Inferior parietal cortex (tissue), 1 donor: ENCODE measurements at regions not wholly inside any gene's neighbourhood (a gene's known extent, or its start where the extent isn't known, plus 50 kb on each side); places are given as distances from the start of the nearest gene placed in this dataset.
"Not testable (repeated sequence)": the region's sequence is repeated elsewhere in the genome, so short reads cannot be mapped to it uniquely, and the experiment has no call there.

Source experiments
- DNase-seq: peaks from one replicate; pipeline ENCODE4 v3.0.0-alpha.2; 2016; ENCODE audit errors: extremely low spot score

- DNase-seq, result no peak
Measured at GRCh38 chr2:167794554-167795255, 452.7 kb downstream of the STK39 start.

- DNase-seq, result no peak
Measured at GRCh38 chr2:167793725-167794124, 453.7 kb downstream of the STK39 start.

- DNase-seq, result no peak
Measured at GRCh38 chr2:167792126-167792525, 455.3 kb downstream of the STK39 start.

- no peak for DNase-seq
Measured at GRCh38 chr2:167790781-167791450, 456.5 kb downstream of the STK39 start.

GRCh38 chr2:167790189-167790588 is 457.2 kb downstream of the STK39 start:
- DNase-seq, result no peak

GRCh38 chr2:167787562-167787961 is 459.8 kb downstream of the STK39 start:
- no peak for DNase-seq

- no peak for DNase-seq
Measured at GRCh38 chr2:167787021-167787420, 460.4 kb downstream of the STK39 start.

- no peak for DNase-seq
Measured at GRCh38 chr2:167785606-167786216, 461.7 kb downstream of the STK39 start.

GRCh38 chr2:167784084-167784425 is 463.3 kb downstream of the STK39 start:
- no peak for DNase-seq

- peak; percentile 38 for DNase-seq
Measured at GRCh38 chr2:167783261-167784083, 463.9 kb downstream of the STK39 start.

- not testable (repeated sequence) for DNase-seq
Measured at GRCh38 chr2:167781629-167782028, 465.8 kb downstream of the STK39 start.

GRCh38 chr2:167776359-167776758 is 471.0 kb downstream of the STK39 start:
- no peak for DNase-seq

GRCh38 chr2:167771628-167772027 is 475.8 kb downstream of the STK39 start:
- DNase-seq, result no peak

- no peak for DNase-seq
Measured at GRCh38 chr2:167769020-167769419, 478.4 kb downstream of the STK39 start.

GRCh38 chr2:167767830-167768229 is 479.6 kb downstream of the STK39 start:
- DNase-seq, result no peak

- no peak for DNase-seq
Measured at GRCh38 chr2:167764772-167765341, 482.5 kb downstream of the STK39 start.

GRCh38 chr2:167761465-167762136 is 485.8 kb downstream of the STK39 start:
- DNase-seq, result no peak

GRCh38 chr2:167759531-167759930 is 487.9 kb downstream of the STK39 start:
- no peak for DNase-seq

GRCh38 chr2:167758292-167758691 is 489.1 kb downstream of the STK39 start:
- DNase-seq, result no peak

- DNase-seq, result no peak
Measured at GRCh38 chr2:167756446-167756845, 490.9 kb downstream of the STK39 start.

- no peak for DNase-seq
Measured at GRCh38 chr2:167753142-167753541, 494.3 kb downstream of the STK39 start.
